Loucy (cell line): ENCODE measurements at regions not wholly inside any gene's neighbourhood (a gene's known extent, or its start where the extent isn't known, plus 50 kb on each side); places are given as distances from the start of the nearest gene placed in this dataset.

Experiments used
- H2AFZ ChIP-seq: fragments of 200-600 bp; sonication (generic); 2 replicates; pipeline ENCODE4 v1.6.0; 2016; ENCODE audit warnings: antibody characterized with exemption, mild to moderate bottlenecking, low read length, moderate library complexity
- H3F3A ChIP-seq: fragments of 200-600 bp; 2 replicates; pipeline ENCODE4 v1.6.0; 2016; ENCODE audit warnings: antibody characterized with exemption, low read depth, mild to moderate bottlenecking
- H3K27me3 ChIP-seq: fragments of 200-600 bp; sonication (generic); 2 replicates; pipeline ENCODE4 v1.6.1; 2014; ENCODE audit warnings: low read length, mild to moderate bottlenecking; ENCODE audit not compliant: insufficient read depth, poor library complexity, severe bottlenecking
- H3K36me3 ChIP-seq: fragments of 200-600 bp; sonication (generic); 2 replicates; pipeline ENCODE4 v1.6.1; 2016; ENCODE audit warnings: low read length; ENCODE audit not compliant: insufficient read depth
- H3K4me1 ChIP-seq: fragments of 200-600 bp; sonication (generic); 2 replicates; pipeline ENCODE4 v1.5.1; 2014; ENCODE audit warnings: low read length, mild to moderate bottlenecking; ENCODE audit not compliant: insufficient read depth, poor library complexity, severe bottlenecking
- H3K4me2 ChIP-seq: fragments of 200-600 bp; sonication (generic); 2 replicates; pipeline ENCODE4 v1.6.0; 2014; ENCODE audit warnings: antibody characterized with exemption, low read length, low read depth, mild to moderate bottlenecking; ENCODE audit not compliant: poor library complexity, severe bottlenecking
- H3K4me3 ChIP-seq: fragments of 200-600 bp; sonication (generic); 2 replicates; pipeline ENCODE4 v1.5.1; 2014; ENCODE audit warnings: low read length, mild to moderate bottlenecking, mixed read lengths; ENCODE audit not compliant: poor library complexity, severe bottlenecking
- H3K79me2 ChIP-seq: fragments of 200-600 bp; sonication (generic); 2 replicates; pipeline ENCODE4 v1.6.1; 2014; ENCODE audit warnings: low read length; ENCODE audit not compliant: insufficient read depth
- H3K9ac ChIP-seq: fragments of 200-600 bp; sonication (generic); 2 replicates; pipeline ENCODE4 v1.6.0; 2014; ENCODE audit warnings: mild to moderate bottlenecking, low read depth, low read length, moderate library complexity; ENCODE audit not compliant: poor library complexity, severe bottlenecking
- H3K9me2 ChIP-seq: fragments of 200-600 bp; sonication (generic); replicated peaks from 2 replicates; pipeline ENCODE4 v1.6.1; 2016; ENCODE audit warnings: low read depth, low read length, mixed read lengths
- H3K9me3 ChIP-seq: fragments of 200-600 bp; sonication (generic); 2 replicates; pipeline ENCODE4 v1.6.1; 2014; ENCODE audit warnings: mild to moderate bottlenecking, antibody characterized with exemption, low read length, low read depth; ENCODE audit not compliant: insufficient read depth
- H4K20me1 ChIP-seq: fragments of 200-600 bp; sonication (generic); 2 replicates; pipeline ENCODE4 v1.6.0; 2014; ENCODE audit warnings: antibody characterized with exemption, low read length, mild to moderate bottlenecking; ENCODE audit not compliant: insufficient read depth, poor library complexity, severe bottlenecking
- CTCF ChIP-seq: fragments of 200-600 bp; sonication (generic); conservative IDR thresholded peaks from 2 replicates; pipeline ENCODE4 v1.5.1; 2014; ENCODE audit warnings: mild to moderate bottlenecking, antibody characterized with exemption, low read length
- EZH2phosphoT487 ChIP-seq: fragments of 200-600 bp; IDR thresholded peaks from 2 replicates; pipeline ENCODE4 v1.6.1; 2018; ENCODE audit warnings: antibody characterized with exemption, mild to moderate bottlenecking, moderate library complexity, borderline replicate concordance

GRCh38 chr2:236738896-236739295 lies 169.3 kb downstream of the ACKR3 start:
- no peak for TF ChIP-seq CTCF
- TF ChIP-seq EZH2phosphoT487, result no peak
- H3K9me3 ChIP-seq, result no peaks in the 10 kb centered on the region
- no peak overlapping the region for H2AFZ ChIP-seq
- H3F3A ChIP-seq, result no peaks in the 10 kb centered on the region
- H3K27me3 ChIP-seq, result no peaks in the 10 kb centered on the region
- no peak overlapping the region for H3K9ac ChIP-seq
- H3K9me2 ChIP-seq, result no peaks in the 10 kb centered on the region
- H3K4me2 ChIP-seq, result no peak overlapping the region
- no peaks in the 10 kb centered on the region for H3K79me2 ChIP-seq
- no peak overlapping the region for H3K4me3 ChIP-seq
- H4K20me1 ChIP-seq, result no peaks in the 10 kb centered on the region
- no peaks in the 10 kb centered on the region for H3K36me3 ChIP-seq
- no peaks in the 10 kb centered on the region for H3K4me1 ChIP-seq

- Histone ChIP-seq H4K20me1 (no peaks in the 10 kb centered on the region), H3K4me3 (no peak overlapping the region), H3K4me2 (no peak overlapping the region), H3K9me2 (no peaks in the 10 kb centered on the region), H3K27me3 (no peaks in the 10 kb centered on the region), H3K36me3 (no peaks in the 10 kb centered on the region), H3K4me1 (no peaks in the 10 kb centered on the region), H2AFZ (no peak overlapping the region), H3K9me3 (no peaks in the 10 kb centered on the region), H3K9ac (no peak overlapping the region), H3K79me2 (no peaks in the 10 kb centered on the region), H3F3A (no peaks in the 10 kb centered on the region)
- no peak for TF ChIP-seq EZH2phosphoT487
- no peak for TF ChIP-seq CTCF
These were observed 170.0 kb downstream of the ACKR3 start for GRCh38 chr2:236739663-236740062.

GRCh38 chr2:236740506-236740905 lies 170.9 kb downstream of the ACKR3 start:
- H3K9ac ChIP-seq, result no peak overlapping the region
- no peaks in the 10 kb centered on the region for H3K4me1 ChIP-seq
- no peaks in the 10 kb centered on the region for H4K20me1 ChIP-seq
- H3K9me3 ChIP-seq, result no peaks in the 10 kb centered on the region
- no peaks in the 10 kb centered on the region for H3K79me2 ChIP-seq
- H3K36me3 ChIP-seq, result no peaks in the 10 kb centered on the region
- no peak overlapping the region for H3K4me3 ChIP-seq
- no peak overlapping the region for H2AFZ ChIP-seq
- H3K9me2 ChIP-seq, result no peaks in the 10 kb centered on the region
- TF ChIP-seq CTCF (no peak), EZH2phosphoT487 (no peak)
- H3K27me3 ChIP-seq, result no peaks in the 10 kb centered on the region
- no peaks in the 10 kb centered on the region for H3F3A ChIP-seq
- no peak overlapping the region for H3K4me2 ChIP-seq
